Neutrophil (primary cell): ENCODE measurements at regions not wholly inside any gene's neighbourhood (a gene's known extent, or its start where the extent isn't known, plus 50 kb on each side); places are given as distances from the start of the nearest gene placed in this dataset.
"Not testable (repeated sequence)": the region's sequence is repeated elsewhere in the genome, so short reads cannot be mapped to it uniquely, and the experiment has no call there.

Experiments used
- H3K27ac ChIP-seq: fragments of 200-600 bp; sonication (generic); 2 replicates; pipeline ENCODE4 v1.5.1; 2016; ENCODE audit warnings: mild to moderate bottlenecking, moderate library complexity
- H3K27me3 ChIP-seq: fragments of 200-600 bp; sonication (generic); 2 replicates; pipeline ENCODE4 v1.6.0; 2016; ENCODE audit warnings: mild to moderate bottlenecking
- H3K36me3 ChIP-seq: fragments of 200-600 bp; sonication (generic); 2 replicates; pipeline ENCODE4 v1.5.1; 2017
- H3K4me1 ChIP-seq, 2 experiments: fragments of 200-600 bp in 1 of 2; sonication (generic) in 1 of 2; 1 replicate in 1 of 2; 2 replicates in 1 of 2; pipeline versions ENCODE4 v1.5.1 to v1.6.1; 2013 to 2016; ENCODE audit warnings: low read depth in 1 of 2, low read length in 1 of 2, mild to moderate bottlenecking in 1 of 2, moderate library complexity in 1 of 2; ENCODE audit not compliant: control insufficient read depth in 1 of 2, insufficient read depth in 1 of 2
- H3K4me3 ChIP-seq, 2 experiments: fragments of 200-600 bp in 1 of 2; sonication (generic) in 1 of 2; 1 replicate in 1 of 2; 2 replicates in 1 of 2; pipeline ENCODE4 v1.5.1; 2013 to 2016; ENCODE audit warnings: low read depth in 1 of 2, low read length in 1 of 2, mild to moderate bottlenecking in 1 of 2, moderate library complexity in 1 of 2
- H3K9me3 ChIP-seq: fragments of 200-600 bp; sonication (generic); 2 replicates; pipeline ENCODE4 v1.5.1; 2016
- TF ChIP-seq, protein P1 (sequence below): fragments of 200-600 bp; sonication (generic); IDR thresholded peaks from 2 replicates; pipeline ENCODE4 v1.5.1; 2016; ENCODE audit warnings: antibody characterized with exemption

DNA sequence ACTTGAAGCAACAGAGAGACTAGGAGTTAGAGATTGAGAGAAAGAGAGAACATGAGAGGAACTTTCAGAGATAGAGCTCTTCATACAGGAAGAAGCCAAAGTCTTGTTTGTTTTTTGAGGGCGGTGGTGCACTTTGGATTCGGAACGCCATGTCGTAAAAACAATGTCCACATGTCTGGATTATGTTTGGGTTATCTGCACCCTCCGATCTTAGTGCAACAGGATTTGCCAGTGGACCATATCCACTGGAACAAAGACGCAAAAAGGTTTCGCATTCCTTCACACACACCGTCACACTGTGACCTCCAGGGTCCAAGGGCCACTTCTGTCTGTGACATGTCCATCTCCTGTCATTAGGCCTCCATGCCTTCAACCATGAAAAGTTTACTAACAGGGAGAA, 141.8 kb upstream of the ATP11B start:
- no peaks in the 10 kb centered on the region for H3K36me3 ChIP-seq
- H3K4me3 ChIP-seq: no peak overlapping the region
- TF ChIP-seq, protein P1, sequence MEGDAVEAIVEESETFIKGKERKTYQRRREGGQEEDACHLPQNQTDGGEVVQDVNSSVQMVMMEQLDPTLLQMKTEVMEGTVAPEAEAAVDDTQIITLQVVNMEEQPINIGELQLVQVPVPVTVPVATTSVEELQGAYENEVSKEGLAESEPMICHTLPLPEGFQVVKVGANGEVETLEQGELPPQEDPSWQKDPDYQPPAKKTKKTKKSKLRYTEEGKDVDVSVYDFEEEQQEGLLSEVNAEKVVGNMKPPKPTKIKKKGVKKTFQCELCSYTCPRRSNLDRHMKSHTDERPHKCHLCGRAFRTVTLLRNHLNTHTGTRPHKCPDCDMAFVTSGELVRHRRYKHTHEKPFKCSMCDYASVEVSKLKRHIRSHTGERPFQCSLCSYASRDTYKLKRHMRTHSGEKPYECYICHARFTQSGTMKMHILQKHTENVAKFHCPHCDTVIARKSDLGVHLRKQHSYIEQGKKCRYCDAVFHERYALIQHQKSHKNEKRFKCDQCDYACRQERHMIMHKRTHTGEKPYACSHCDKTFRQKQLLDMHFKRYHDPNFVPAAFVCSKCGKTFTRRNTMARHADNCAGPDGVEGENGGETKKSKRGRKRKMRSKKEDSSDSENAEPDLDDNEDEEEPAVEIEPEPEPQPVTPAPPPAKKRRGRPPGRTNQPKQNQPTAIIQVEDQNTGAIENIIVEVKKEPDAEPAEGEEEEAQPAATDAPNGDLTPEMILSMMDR: no peak
- H3K27me3 ChIP-seq: peaks cover 5% of the 10 kb centered on the region
- no peak overlapping the region for H3K27ac ChIP-seq
- no peaks in the 10 kb centered on the region for H3K9me3 ChIP-seq
- H3K4me1 ChIP-seq: no peaks in the 10 kb centered on the region

DNA sequence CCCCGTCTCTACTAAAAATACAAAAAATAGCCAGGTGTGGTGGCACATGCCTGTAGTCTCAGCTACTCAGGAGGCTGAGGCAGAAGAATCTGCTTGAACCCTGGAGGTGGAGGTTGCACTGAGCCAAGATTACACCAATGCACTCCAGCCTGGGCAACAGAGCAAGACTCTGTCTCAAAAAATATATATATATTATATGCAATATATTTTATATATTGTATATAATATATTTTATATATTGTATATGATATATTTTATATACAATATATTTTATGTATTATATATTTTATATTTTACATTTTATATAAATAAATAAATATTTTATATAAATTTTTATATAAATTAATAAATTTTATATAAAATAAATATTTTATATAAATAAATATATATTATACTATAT, 140.2 kb upstream of the ATP11B start:
- H3K27ac ChIP-seq, H3K4me3 ChIP-seq, H3K27me3 ChIP-seq, H3K4me1 ChIP-seq, H3K36me3 ChIP-seq, H3K9me3 ChIP-seq: not testable (repeated sequence)

DNA sequence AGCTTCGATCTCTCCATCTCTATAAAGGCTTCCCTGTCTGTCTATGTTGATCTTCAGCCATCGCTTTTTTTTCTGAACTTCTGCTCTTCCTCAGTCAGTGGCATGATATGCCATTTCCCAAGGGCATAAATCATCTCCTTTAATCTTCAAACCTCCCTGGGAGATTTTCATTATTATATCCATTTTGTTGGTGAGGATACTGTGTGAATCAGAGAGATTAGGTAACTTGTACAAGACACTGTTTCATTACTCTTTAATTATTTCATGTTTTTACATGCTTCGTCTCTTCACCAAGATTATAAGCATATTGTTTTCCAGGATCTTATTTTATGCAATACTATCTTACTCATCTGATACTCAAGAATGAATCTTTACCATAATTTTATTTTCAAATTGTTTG, 124.8 kb upstream of the ATP11B start:
- Histone ChIP-seq H3K9me3 (no peaks in the 10 kb centered on the region), H3K27me3 (peaks cover 59% of the 10 kb centered on the region), H3K36me3 (no peaks in the 10 kb centered on the region), H3K27ac (no peak overlapping the region), H3K4me3 (no peak overlapping the region), H3K4me1 (no peaks in the 10 kb centered on the region)
- TF ChIP-seq, protein P1: no peak

DNA sequence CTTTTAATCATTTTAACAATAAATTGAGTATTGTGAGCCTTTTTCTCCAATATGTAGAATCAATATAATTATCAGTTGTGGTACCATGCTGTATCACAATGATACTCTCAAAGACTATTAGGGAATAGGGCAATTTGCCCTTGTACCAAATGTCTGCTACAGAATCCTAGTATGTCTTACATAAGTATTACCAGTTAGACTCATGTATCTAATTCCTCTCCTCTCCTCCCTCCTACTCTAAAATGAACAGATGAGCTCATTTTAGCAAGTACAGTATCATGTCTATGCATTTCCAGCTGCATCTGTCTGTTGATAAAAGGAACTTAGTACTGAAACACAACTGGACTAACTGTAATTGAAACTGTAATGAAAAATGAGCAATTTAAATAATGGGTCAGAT, 124.3 kb upstream of the ATP11B start:
- H3K4me3 ChIP-seq: no peak overlapping the region
- TF ChIP-seq, protein P1: no peak
- H3K4me1 ChIP-seq: no peaks in the 10 kb centered on the region
- no peak overlapping the region for H3K27ac ChIP-seq
- H3K36me3 ChIP-seq: no peaks in the 10 kb centered on the region
- no peaks in the 10 kb centered on the region for H3K9me3 ChIP-seq
- peaks cover 63% of the 10 kb centered on the region for H3K27me3 ChIP-seq

DNA sequence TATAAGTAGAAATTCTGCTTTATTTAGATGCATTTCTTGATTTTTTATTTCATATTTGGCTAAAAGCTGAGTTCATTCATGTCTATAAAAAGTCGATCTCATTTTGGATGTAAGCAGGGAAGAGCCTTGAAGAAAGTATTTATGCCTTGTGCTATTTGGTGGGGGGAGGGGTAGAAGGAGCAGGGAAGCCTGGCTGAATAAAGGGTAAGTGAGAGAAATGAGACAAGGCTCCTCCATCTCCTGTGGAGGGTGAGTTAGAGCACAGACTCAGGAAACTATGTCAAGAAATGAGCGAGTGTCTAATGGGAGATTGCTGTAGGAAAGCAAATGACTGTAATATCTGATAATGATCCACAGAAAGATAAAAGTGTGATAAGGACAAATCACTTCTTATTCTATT, 121.8 kb upstream of the ATP11B start:
- no peaks in the 10 kb centered on the region for H3K36me3 ChIP-seq
- no peak overlapping the region for H3K4me3 ChIP-seq
- no peaks in the 10 kb centered on the region for H3K4me1 ChIP-seq
- TF ChIP-seq, protein P1: no peak
- H3K27ac ChIP-seq: no peak overlapping the region
- peaks cover 79% of the 10 kb centered on the region for H3K27me3 ChIP-seq
- no peaks in the 10 kb centered on the region for H3K9me3 ChIP-seq

DNA sequence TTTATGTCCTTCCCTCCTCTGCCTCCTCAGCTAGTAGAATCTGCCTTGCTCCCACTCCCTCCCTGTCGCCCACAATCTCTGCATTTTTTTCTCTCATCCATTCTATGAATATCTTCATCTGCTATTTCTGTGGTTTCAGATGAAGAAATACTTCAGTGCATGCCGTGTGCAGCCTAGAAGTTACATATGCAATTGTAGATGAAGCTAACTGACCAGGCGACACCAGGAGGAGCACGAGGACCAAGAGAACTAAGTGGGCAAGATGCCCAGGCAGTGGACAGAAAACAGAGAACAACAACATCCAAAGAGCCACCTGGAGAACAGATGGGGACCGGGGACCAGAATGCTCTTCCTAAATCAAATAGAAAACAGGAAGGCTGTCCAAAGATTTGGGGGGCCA, 121.4 kb upstream of the ATP11B start:
- Histone ChIP-seq H3K36me3 (no peaks in the 10 kb centered on the region), H3K9me3 (no peaks in the 10 kb centered on the region), H3K27me3 (peaks cover 83% of the 10 kb centered on the region), H3K4me3 (no peak overlapping the region), H3K4me1 (no peaks in the 10 kb centered on the region), H3K27ac (no peak overlapping the region)
- TF ChIP-seq, protein P1: no peak
